Chondrocyte (in vitro differentiated cells): ENCODE measurements at regions not wholly inside any gene's neighbourhood (a gene's known extent, or its start where the extent isn't known, plus 50 kb on each side); places are given as distances from the start of the nearest gene placed in this dataset.

Source experiments
- DNase-seq: peaks from one replicate; pipeline ENCODE4 v3.0.0; 2021; ENCODE audit warnings: mixed read lengths, low spot score
- H3K27ac Mint-ChIP-seq: one replicate; pipeline ENCODE4 v1.8.0; 2021; ENCODE audit warnings: mild to moderate bottlenecking, moderate library complexity, mixed read lengths; ENCODE audit not compliant: unreplicated experiment
- H3K27me3 Mint-ChIP-seq: 2 replicates; pipeline ENCODE4 v1.8.0; 2021; ENCODE audit warnings: low read depth, mixed read lengths
- H3K36me3 Mint-ChIP-seq: 2 replicates; pipeline ENCODE4 v1.8.0; 2021; ENCODE audit warnings: low read depth, mixed read lengths
- H3K4me1 Mint-ChIP-seq: 2 replicates; pipeline ENCODE4 v1.8.0; 2021; ENCODE audit warnings: low read depth, mild to moderate bottlenecking, mixed read lengths
- H3K4me3 Mint-ChIP-seq: one replicate; pipeline ENCODE4 v1.8.0; 2021; ENCODE audit warnings: mild to moderate bottlenecking, moderate library complexity, mixed read lengths; ENCODE audit not compliant: unreplicated experiment
- H3K9me3 Mint-ChIP-seq: 2 replicates; pipeline ENCODE4 v1.8.0; 2021; ENCODE audit warnings: low read depth, mixed read lengths
- CTCF ChIP-seq: fragments of 200-600 bp; sonication (generic); IDR thresholded peaks from 2 replicates; pipeline ENCODE4 v1.5.0; 2021; ENCODE audit warnings: antibody characterized with exemption, mild to moderate bottlenecking, moderate library complexity

GRCh38 chr10:84659497-84660439 is 331.4 kb downstream of the CCSER2 start:
- DNase-seq: no peak
- no peak overlapping the region for H3K27ac Mint-ChIP-seq
- no peaks in the 10 kb centered on the region for H3K9me3 Mint-ChIP-seq
- H3K36me3 Mint-ChIP-seq: no peaks in the 10 kb centered on the region
- no peak overlapping the region for H3K4me3 Mint-ChIP-seq
- no peak for TF ChIP-seq CTCF
- no peaks in the 10 kb centered on the region for H3K4me1 Mint-ChIP-seq
- peaks cover 2% of the 10 kb centered on the region for H3K27me3 Mint-ChIP-seq

- no peaks in the 10 kb centered on the region for H3K4me1 Mint-ChIP-seq
- peaks cover 2% of the 10 kb centered on the region for H3K27me3 Mint-ChIP-seq
- no peaks in the 10 kb centered on the region for H3K36me3 Mint-ChIP-seq
- no peak overlapping the region for H3K27ac Mint-ChIP-seq
- no peak for TF ChIP-seq CTCF
- no peak overlapping the region for H3K4me3 Mint-ChIP-seq
- no peak for DNase-seq
- H3K9me3 Mint-ChIP-seq: no peaks in the 10 kb centered on the region
These were observed 332.2 kb downstream of the CCSER2 start for GRCh38 chr10:84660450-84661159.

GRCh38 chr10:84665211-84665610 is 336.8 kb downstream of the CCSER2 start:
- no peak overlapping the region for H3K4me3 Mint-ChIP-seq
- no peaks in the 10 kb centered on the region for H3K27me3 Mint-ChIP-seq
- no peaks in the 10 kb centered on the region for H3K4me1 Mint-ChIP-seq
- H3K9me3 Mint-ChIP-seq: no peaks in the 10 kb centered on the region
- H3K36me3 Mint-ChIP-seq: no peaks in the 10 kb centered on the region
- no peak overlapping the region for H3K27ac Mint-ChIP-seq
- no peak for DNase-seq
- no peak for TF ChIP-seq CTCF

- TF ChIP-seq CTCF: peak; percentile 36
- H3K4me1 Mint-ChIP-seq: no peaks in the 10 kb centered on the region
- no peaks in the 10 kb centered on the region for H3K36me3 Mint-ChIP-seq
- peaks cover 2% of the 10 kb centered on the region for H3K27me3 Mint-ChIP-seq
- no peak overlapping the region for H3K27ac Mint-ChIP-seq
- no peak for DNase-seq
- H3K4me3 Mint-ChIP-seq: no peak overlapping the region
- no peaks in the 10 kb centered on the region for H3K9me3 Mint-ChIP-seq
These were observed 337.6 kb downstream of the CCSER2 start for GRCh38 chr10:84665883-84666463.

GRCh38 chr10:84668186-84668763 is 339.9 kb downstream of the CCSER2 start:
- no peak for TF ChIP-seq CTCF
- H3K27ac Mint-ChIP-seq: no peak overlapping the region

More at GRCh38 chr10:84668186-84668763, 339.9 kb downstream of the CCSER2 start:
- DNase-seq: no peak
- no peak overlapping the region for H3K4me3 Mint-ChIP-seq
- no peaks in the 10 kb centered on the region for H3K4me1 Mint-ChIP-seq
- H3K36me3 Mint-ChIP-seq: no peaks in the 10 kb centered on the region
- H3K9me3 Mint-ChIP-seq: no peaks in the 10 kb centered on the region
- H3K27me3 Mint-ChIP-seq: peaks cover 4% of the 10 kb centered on the region
